NCI-H524 treated with DMSO at 0.1 percent for 48 hours (cell line): ENCODE measurements at regions not wholly inside any gene's neighbourhood (a gene's known extent, or its start where the extent isn't known, plus 50 kb on each side); places are given as distances from the start of the nearest gene placed in this dataset.
"Not testable (repeated sequence)": the region's sequence is repeated elsewhere in the genome, so short reads cannot be mapped to it uniquely, and the experiment has no call there.

Experiments
- DNase-seq: peaks from one replicate; lab custom pipeline; 2025; lab: John Stamatoyannopoulos, UW

DNA sequence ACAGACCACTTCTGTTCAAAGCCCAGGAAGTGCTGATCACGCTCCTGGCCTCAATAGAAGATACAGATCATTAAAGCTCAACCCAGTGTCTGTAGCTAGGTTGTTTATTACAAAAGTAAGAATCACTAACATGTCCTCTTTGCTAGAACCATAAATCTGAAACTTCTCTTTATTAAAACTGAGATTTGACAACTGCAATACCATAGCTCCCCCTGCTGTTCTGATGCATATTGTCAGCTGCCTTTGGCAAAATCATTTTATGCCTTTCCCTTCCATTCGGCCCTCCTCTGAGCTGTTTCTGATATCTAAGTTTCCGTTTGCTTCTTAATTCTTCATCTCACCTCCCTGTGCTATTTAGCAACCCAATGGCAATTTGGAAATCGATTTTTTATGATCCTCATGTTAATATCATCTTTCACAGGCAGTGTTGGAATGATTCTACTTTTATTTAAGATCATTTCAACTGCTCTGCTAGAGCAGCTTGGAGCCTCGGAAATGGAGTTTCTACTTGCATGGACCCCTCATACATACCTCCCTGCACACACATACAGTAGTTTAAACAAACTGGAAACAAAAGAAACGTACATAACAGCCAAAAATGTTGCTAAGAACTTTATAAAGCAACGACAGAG, 998.8 kb downstream of the MAT2B start:
- no peak for DNase-seq

DNA sequence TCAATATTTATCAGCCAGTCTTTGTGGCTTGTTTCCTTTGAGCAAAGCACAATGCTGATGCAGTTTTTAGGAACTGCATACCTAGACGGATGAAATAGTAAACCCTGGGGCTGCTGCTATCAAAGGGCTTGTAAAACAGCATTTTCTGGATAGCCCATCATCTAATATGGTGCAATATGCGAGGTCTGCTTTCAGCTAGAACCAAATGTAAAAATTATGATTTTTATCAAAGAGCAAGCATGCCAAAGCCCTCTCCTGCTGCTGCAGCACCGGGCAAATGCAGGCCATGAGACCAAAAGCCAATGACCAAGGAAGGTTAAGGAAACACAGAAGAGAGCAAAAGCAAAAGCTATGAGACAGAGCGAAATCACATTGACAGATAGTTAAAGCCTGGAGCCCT, 1000.4 kb downstream of the MAT2B start:
- no peak for DNase-seq

DNA sequence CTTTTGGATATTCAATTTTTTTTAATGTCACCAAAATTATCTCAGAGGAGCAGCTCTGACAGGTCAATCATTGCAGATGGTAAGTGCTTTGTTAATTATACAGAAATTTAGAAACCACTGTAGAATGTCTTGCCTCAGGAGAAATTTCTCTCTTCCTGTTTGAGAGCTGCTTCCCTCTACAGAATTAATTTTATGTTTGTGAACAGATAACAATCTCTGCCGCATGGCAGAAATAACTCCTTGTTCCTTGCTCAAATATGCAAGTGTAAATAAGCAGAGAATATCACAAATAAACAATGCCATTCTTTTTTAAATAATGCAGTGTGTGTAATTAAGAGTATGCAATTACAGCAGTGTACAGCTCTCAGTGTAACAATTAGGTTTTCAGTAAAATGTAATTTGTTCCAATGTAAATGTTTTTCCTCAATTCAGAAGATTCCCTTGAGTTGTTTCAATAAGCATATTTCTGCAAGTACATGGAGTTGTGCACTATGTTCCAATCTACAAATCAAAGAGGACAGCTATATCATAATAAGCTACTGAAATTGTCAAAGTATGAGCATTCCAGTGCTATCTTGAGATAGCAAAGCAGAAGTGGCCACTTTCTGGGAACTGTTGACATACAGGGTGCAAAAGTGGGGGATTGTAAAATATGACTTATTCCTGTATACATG, 1012.8 kb downstream of the MAT2B start:
- no peak for DNase-seq

DNA sequence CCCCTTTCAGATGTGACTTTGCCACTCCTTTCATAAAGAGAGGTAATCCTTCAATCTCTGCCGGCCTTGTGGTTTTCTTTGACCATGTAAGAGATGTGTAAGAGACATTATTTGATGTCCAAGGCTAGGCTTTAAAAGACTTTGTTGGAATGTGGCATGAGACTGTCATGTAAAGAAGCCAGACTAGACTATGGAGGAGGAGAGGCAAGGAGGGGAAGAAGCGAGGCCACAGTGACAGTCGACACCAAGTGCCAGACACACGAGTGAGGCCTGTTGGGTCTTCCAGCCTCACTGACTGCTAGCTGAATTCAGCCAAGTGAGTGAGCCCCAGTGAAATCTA, 1013.3 kb downstream of the MAT2B start:
- no peak for DNase-seq

DNA sequence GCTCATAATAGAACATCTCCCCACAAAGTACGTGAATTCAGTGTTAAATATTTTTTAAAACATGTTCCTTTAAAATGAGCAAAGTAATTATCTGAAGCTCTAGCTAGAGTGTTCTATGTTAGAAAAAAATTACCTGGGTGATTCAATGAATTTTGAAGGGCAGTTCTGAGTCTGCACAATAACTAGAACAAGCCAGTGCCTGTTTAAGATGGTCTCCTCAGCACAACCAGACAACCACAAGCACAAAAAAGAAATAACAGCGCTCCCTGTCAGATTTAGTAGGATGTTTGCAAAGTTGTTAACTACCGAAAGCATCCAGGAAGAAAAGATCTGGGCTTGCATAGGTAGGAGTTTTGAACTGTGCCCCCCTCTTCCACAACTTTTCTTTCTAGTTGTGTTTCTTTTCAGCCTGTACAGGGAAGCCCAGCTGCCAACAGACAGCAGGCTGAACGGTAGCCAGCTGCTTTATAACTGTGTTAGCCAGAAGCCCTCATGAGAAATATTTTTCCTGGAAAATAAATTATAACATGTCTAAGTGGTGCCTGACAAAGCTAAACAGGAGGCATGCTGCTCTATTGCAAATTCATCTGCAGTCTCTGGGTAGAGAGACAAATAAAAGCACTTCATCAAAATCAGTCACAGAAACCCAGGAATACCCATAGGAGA, 1026.9 kb downstream of the MAT2B start:
- no peak for DNase-seq

DNA sequence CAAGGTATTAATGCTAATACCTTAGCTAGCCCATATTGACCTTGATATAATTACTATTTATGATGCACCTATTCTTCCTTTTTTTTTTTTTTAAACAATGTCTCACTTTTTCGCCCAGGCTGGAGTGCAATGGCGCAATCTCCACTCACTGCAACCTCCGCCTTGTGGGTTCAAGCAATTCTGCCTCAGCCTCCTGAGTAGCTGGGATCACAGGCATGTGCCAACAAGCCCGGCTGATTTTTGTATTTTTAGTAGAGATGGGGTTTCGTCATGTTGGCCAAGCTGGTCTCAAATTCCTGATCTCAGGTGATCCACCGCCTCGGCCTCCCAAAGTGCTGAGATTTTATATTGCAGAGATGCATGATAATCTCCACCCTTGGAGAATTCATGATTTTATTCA, 1028.0 kb downstream of the MAT2B start:
- not testable (repeated sequence) for DNase-seq

DNA sequence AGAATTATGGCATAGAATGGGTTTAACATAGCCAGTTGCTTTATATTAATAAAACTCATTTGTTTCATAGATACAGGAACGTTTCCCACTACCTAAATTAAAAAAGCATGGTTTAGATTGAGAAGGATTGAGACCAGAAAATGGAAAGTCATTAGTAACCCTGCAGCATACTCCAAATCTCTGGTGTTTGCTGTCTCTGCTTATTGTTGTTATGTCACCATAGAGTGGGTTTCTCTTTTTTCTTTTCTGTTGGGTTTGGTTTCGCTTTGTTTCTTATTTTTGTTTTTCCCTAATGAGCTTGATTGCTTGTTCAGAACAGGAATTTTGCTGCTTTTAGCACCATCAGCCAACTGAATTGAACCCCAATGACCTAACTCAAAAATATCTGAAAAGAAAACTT, 1034.8 kb downstream of the MAT2B start:
- DNase-seq = no peak

DNA sequence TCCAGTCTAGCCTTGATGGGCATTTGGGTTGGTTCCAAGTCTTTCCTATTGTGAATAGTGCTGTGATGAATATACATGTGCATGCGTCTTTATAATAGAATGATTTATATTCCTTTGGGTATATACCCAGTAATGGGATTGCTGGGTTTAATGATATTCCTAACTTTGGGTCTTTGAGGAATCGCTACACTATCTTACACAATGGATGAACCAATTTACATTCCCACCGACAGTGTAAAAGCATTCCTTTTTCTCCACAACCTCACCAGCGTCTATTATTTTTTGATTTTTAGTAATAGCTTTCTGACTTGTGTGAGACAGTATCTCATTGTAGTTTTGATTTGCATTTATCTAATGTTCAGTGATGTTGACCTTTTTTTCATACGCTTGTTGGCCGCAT, 1040.1 kb downstream of the MAT2B start:
- DNase-seq = no peak

DNA sequence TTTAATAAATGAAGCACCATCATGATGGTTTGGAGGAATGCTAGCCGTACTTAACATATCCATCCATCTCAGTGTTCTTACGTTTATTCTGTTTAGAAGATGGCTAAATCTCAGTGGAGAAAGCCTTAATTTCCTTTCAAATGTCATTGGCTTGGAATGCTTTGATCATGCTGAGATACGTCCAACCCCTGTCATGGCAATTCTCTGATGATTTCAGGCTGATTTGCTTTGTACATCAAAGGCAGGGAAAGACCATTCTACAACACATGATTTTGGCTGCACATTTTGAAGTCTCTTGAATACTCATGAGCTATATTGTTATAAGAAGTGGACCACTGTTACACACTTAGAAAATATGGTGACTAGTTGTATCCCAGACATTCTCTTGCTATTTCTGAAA, 1048.4 kb downstream of the MAT2B start:
- no peak for DNase-seq

DNA sequence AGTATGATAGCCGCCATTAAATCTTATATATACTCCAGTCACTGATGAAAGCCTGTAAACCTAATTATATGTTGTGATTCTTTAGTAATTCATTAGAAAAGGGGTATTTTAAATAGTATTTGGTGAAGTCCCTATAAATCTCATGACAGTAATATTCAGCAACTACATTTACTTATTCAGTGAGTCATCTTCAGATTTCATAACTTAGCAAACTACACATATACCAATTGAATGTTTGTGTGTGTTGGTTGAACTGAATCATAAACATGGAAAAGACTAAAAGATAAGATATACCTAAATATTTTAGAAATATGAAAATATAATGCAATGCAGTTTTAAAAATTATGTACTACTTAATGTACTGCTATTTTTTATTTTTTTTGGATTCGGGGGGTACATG, 1050.4 kb downstream of the MAT2B start:
- no peak for DNase-seq

DNA sequence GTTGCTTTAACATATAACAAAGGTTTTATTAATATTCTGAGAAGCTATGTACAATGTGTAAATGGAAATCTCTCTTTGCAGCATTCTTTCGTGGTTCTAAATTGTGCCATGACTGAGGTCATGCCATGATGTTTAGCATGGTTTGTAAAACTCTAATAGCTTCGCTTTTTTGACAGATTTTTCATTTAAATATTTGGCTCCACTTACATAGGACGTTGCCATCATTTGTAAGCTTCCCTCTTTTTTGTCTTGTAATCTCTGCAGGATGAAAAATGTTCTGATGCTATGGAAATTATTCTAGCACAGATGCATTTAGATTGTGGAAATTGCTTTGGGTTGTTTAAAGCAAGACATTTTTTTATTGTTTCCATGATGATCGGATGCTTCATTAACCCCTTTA, 1054.8 kb downstream of the MAT2B start:
- DNase-seq = no peak

DNA sequence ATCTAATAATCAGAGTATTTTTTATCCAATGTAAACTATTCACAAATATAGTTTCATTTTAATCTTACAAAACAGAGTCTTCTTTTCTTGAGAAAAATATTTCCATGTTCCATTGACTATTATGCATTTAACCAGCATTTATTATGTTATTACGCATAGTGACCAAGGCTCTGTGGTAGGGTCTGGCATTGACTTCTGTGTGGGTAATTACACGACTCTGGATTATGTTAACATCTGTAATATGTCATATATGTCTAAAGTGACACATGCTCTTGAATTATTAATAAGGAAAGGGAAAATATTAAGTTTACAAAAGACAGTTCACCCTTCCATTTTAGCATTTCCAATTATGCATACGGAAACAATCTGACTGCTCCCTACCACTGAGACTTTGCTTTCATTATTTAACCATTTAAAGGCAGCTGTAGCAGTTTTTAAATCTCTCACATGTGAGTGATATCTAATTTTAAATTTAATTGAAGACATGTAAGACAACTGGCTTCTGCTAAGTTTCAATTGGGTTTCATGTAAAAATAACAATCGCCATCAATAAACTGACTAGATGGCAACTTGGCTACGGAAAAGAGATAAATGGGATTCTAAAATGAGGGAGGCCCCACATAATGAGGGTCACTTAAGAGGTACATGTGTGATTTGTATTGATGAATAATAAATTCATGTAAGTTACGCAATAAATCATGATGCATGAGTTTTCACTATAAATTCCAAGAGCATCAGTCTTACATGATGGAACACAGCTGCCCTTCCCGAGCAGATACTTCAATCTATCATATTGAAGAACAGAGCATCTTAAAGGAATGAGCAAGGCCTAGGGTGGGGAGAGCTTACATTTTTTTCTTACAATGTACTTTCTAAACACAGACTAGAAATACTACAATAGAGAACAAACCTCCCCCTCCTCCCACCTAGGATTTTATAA, 1056.8 kb downstream of the MAT2B start:
- no peak for DNase-seq

DNA sequence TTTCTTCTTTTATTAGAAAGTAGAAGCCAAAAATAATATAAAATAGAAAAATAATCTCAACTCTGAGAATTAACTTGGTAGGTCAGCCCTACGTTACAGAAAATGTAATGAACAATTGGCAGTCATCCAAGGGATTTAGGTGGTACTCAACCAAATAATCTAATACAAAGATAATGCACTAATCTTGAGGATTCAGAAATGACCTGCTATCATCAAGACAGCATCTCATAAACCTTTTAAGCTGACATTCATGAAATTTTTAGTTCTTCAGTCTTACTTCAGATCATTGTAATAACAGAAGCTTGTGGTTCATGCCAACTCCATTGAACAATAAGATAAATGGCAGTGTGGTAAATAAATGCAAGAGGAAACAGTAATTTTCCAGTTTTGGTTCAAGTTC, 1058.0 kb downstream of the MAT2B start:
- peak; percentile 38 for DNase-seq

DNA sequence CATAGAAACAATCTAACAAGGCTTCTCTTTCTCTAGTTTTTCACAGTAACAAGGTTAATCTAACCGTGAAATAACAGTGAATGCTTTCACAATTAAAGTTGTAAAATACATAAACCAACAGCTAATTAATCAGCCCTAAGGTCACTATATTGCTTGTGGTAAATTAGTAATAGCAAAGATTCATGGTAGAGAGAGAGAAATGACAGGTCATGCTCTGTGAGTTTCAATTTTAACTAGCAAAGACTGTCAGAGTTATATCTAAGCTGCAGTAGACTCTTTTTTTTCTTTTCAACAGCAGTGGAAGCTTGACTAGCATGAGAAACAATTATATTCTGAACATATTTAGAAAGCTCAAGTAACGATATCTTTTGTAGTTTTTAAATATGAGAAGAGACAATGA, 1068.0 kb downstream of the MAT2B start:
- DNase-seq = no peak

DNA sequence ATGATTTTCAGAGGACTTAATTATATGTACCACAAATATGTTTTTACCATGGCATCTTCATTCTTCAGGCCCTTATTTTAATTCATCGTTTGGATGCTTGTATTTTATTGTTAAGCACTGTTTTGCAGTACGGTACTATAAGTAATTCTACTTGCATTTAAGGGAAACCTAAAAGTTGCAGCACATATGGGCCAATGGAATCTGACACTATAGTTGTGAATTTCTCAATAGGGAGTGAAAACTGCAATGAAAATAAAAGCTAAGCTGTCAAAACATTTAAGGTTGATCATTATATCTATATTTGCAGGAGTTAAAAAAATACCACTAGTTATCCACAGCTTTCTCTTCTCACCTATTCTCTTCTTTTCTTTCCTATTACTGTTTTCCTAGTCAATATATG, 1071.8 kb downstream of the MAT2B start:
- no peak for DNase-seq

DNA sequence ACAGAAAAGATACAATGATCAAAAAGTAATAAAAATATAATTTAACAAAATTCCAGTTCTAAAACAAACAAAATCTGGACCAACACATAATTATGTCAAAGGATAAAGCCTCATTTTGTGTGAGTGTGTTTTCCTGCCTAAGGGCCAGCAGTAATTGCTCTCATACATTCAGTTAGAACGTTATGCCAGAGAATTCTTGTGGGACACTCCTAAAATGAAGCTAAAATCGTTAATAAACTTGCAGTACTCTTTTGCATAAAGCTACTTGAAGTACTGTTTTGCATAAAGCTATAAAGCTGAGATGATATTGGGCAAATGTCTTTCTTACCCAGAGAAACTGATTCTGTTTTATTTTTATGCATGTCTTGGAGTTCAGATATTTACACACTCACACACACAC, 1072.3 kb downstream of the MAT2B start:
- no peak for DNase-seq

DNA sequence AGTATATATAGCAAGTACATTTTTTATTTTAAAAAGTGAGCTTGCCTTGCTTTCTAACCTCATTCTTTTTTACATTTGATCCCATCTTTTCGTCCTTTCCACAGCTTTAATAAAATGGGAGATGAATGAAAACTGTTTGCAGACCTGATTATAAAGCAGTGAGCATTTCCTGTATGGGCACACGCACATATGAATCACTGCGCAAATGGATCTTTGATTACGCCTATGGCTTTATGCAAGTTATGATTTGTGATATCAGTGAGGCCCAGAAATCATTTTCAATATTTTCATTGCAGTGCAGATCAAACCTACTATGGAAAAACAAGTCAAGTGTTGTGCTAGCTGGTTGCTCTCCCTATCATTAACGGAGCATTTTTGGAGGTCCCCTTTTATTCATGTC, 1073.0 kb downstream of the MAT2B start:
- no peak for DNase-seq

DNA sequence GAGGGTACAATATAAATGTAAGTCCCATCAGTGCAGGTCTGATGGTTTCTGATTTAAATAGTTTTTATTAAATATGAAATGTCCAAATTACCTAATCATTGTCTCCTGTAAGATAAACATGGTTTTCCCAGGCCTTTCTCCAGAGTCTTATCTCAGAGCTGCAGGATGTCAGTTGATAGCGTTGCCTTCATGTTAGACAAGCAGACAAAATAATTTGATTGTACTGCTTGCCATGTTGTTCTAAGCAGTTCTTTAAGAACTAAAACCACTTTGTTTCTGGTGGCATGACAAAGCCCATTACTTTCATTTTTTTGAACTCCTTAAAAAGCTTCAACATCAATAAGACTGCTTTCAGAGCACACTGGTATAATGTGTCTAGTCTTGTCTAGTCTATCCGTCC, 1073.5 kb downstream of the MAT2B start:
- DNase-seq = no peak

DNA sequence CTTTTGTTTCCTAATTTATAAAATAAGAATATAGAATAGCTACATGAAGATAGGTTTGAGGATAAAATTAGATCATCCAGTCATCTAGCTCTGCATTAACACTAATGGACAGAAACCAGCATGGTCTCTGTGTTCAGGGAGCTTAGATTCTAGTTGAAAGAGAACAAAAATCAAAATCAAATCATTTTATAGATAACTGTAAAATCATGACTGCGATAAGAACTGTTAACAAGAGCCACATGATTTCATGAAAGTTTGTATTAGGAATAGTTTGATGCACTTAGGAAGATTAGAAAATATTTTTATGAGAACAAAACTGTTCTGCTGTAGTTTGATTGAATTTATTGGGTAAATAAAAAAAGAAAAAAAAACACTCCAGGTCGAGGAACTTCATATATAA, 1074.7 kb downstream of the MAT2B start:
- no peak for DNase-seq

DNA sequence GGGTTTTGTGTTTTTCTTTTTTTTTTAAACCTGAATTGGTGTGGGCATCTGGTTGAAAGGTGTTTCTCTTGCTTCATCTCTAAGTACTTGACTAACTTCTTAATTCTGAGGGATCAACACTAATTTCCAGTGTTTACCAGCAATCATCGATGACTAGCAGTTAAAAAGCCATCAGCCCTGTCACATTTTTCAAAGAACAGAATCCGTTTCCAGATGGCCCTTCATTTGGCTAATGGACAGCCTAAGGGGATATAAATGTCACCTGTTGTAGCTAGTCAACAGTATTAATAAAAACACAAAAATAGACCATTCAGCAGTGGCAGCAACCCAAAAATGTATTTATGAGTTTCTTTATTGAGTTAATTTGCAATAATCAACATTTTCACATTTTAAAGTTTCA, 1076.5 kb downstream of the MAT2B start:
- peak; percentile 92 for DNase-seq

DNA sequence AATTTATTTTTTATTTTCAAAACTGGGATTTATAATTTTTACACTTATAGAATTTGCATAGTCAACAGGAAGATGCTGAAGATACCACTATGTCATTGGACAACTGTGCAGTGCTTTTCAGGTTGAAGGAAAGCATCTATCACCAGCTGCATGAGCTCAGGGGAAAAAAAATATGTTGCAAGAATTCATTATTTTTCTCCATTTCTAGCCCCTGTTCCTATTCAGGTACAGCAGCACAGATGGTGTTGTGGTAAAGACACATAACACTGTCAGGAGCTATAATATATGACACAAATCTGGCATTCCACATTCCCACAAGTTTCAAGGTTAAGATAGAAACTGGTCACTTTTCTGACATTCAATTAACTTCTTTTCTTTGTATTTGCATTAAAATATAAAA, 1088.6 kb downstream of the MAT2B start:
- no peak for DNase-seq

DNA sequence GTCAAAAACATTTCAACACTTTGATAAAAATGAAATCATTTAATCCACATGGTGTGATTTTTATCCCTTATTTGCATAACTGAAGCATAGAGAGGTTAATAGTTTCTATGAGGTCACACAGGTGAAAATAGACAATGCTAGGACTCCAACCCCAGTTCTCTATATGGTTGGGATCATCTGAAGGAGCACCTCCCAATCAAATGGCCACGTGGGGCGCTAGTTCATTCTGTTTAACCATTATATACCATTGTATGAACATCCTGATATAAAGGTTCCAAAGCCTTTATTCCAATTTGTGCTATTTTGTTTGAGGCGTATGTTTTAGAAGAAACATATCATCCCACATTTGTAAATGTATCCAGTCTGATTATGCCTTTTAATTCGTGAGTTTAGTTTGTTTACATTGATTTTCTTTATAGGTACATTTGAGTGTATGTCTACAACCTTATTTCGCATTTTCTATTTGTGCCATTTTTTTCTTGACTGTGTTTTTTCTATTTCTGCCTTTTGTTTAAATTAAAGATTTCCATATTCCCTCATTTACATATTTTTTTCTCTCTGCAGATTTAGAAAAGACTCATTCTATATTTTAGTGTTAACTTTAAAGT, 1092.0 kb downstream of the MAT2B start:
- DNase-seq = no peak
